GM18517 (cell line): ENCODE measurements at regions not wholly inside any gene's neighbourhood (a gene's known extent, or its start where the extent isn't known, plus 50 kb on each side); places are given as distances from the start of the nearest gene placed in this dataset.

Source experiments
- ATAC-seq: cut with Tn5 transposase; IDR thresholded peaks from one replicate; pipeline ENCODE4 v1.9.1; 2021; ENCODE audit warnings: mild to moderate bottlenecking, moderate library complexity; ENCODE audit not compliant: unreplicated experiment

DNA sequence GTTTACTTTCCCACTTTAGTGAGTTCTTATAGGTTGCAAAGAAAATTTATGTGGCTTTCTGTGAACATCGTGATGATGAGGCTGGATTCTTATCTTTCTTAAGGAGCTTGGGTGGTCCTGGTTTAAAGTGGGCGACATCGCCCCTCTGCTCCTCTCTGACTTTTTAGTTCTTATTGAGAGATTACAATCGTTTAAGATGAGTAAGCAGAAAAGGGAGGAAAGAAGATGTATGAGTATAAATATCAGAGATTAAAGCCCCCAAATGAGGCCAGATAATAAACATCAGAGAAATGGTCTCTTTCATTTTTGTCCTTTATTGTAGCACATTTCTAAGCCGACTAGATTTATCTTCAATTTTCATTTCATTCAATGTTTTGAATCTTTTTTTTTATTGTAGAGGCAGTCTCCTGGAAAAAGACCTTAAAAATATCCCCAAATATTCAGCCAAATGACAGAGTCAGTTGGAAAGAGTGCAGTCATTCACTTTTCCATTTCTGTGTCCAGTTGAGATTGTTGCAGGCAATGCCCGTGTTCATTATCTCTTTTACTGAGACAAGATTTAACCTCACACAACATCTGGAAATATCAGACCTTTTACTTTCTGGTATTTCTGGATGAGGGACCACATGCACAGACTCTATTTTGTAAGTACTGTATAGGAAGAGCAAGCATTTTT, 62.0 kb upstream of the PDE7B start:
- no peak for ATAC-seq

- ATAC-seq: no peak
Observed at GRCh38 chr6:135791441-135791840, 60.1 kb upstream of the PDE7B start.

- no peak for ATAC-seq
Observed at GRCh38 chr6:135796643-135797305, 54.7 kb upstream of the PDE7B start.

DNA sequence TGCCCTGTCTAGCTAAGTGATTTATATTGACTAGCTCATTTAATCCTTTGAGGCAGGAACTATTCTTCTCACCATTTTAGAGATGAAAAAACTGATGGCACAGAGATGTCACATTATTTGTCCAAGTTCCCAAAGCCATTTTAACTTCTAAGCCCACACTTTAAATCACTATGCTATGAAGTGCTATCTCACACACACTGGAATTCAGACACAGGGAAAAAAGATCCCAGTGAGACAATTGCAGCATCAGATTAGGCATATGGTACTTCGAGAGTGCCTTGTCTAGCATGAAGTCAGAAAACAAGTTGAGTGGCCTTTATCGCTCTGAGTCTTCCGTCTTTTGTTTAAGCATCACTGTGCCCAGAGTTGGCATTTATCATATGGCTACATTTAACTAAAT, 54.1 kb upstream of the PDE7B start:
- ATAC-seq: no peak

DNA sequence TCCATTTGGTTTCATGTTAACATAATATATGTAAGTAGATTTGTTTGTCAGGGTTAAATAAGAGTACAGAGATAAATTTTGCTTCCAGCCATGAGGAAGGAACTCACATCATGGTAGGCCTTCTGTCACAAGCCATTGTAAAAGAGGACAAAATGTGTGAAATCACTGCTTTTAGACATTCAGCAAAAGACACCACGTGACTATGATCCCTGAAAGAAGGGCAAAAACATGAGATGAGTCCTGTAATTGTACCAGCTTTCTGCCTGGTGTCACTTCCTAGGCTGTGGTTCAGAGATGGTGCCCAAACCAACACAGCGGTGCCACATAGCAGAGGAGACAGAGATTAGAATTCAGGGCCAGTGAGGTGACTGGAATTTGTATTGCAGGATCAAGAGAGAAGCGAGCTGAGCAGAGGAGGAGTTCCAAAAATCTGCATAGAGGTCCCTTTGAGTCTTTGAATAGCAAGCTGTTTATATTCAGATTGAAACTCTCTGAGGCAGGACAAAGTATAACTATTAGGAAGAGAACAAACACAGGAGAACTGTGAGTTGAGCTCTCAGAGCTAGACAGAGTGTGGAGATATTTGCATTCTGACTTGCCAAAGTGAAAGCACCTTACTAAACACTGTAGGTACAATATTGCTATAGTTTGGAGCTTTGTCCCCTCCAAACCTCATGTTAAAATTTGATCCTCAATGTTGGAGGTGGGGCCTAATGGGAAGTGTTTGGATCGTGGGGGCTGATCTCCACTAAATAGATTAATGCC, 52.6 kb upstream of the PDE7B start:
- ATAC-seq: no peak
